OCI-LY3 (cell line): ENCODE measurements at regions not wholly inside any gene's neighbourhood (a gene's known extent, or its start where the extent isn't known, plus 50 kb on each side); places are given as distances from the start of the nearest gene placed in this dataset.

Experiments used
- H2AFZ ChIP-seq: fragments of 200-600, 300-600 bp; shearing (Covaris generic); 2 replicates; pipeline ENCODE4 v1.6.0; 2014; ENCODE audit warnings: antibody characterized with exemption, low read depth, low read length
- H3K27ac ChIP-seq: fragments of 200-600, 300-600 bp; sonication (generic); 2 replicates; pipeline ENCODE4 v1.5.1; 2014; ENCODE audit warnings: mild to moderate bottlenecking, low read length, moderate library complexity, mixed read lengths
- H3K27me3 ChIP-seq: fragments of 200-600, 300-600 bp; sonication (generic); 2 replicates; pipeline ENCODE4 v1.6.1; 2014; ENCODE audit warnings: low read depth, low read length, mixed read lengths
- H3K36me3 ChIP-seq: fragments of 200-600, 300-600 bp; sonication (generic); replicated peaks from 2 replicates; pipeline ENCODE3; 2014; ENCODE audit warnings: low read depth, low read length, mixed read lengths
- H3K4me1 ChIP-seq: fragments of 300-600, 200-600 bp; sonication (generic); 2 replicates; pipeline ENCODE4 v1.6.1; 2014; ENCODE audit warnings: low read length, mixed read lengths
- H3K4me2 ChIP-seq: fragments of 200-600, 300-600 bp; sonication (generic); 2 replicates; pipeline ENCODE4 v1.6.1; 2014; ENCODE audit warnings: low read length, mixed read lengths
- H3K4me3 ChIP-seq: fragments of 300-600, 200-600 bp; sonication (generic); 2 replicates; pipeline ENCODE4 v1.5.1; 2014; ENCODE audit warnings: antibody characterized with exemption, mild to moderate bottlenecking, low read length, moderate library complexity
- H3K79me2 ChIP-seq: fragments of 300-600, 200-600 bp; shearing (Covaris generic); 2 replicates; pipeline ENCODE4 v1.6.1; 2014; ENCODE audit warnings: mild to moderate bottlenecking, low read length, mixed read lengths
- H3K9ac ChIP-seq: fragments of 300-600, 200-600 bp; shearing (Covaris generic); 2 replicates; pipeline ENCODE4 v1.6.0; 2014; ENCODE audit warnings: mild to moderate bottlenecking, low read length, moderate library complexity
- H3K9me3 ChIP-seq: fragments of 200-600, 300-600 bp; shearing (Covaris generic); 2 replicates; pipeline ENCODE4 v1.6.1; 2014; ENCODE audit warnings: low read length, mixed read lengths; ENCODE audit not compliant: insufficient read depth
- H4K20me1 ChIP-seq: fragments of 200-600, 300-600 bp; sonication (generic); 2 replicates; pipeline ENCODE4 v1.6.1; 2016; ENCODE audit warnings: low read length, mixed read lengths; ENCODE audit not compliant: insufficient read depth
- CTCF ChIP-seq: fragments of 200-600, 300-600 bp; sonication (generic); IDR thresholded peaks from 2 replicates; pipeline ENCODE4 v1.5.1; 2014; ENCODE audit warnings: antibody characterized with exemption, low read length, low read depth
- EZH2phosphoT487 ChIP-seq: fragments of 200-600 bp; shearing (Covaris generic); IDR thresholded peaks from 2 replicates; pipeline ENCODE4 v1.6.1; 2018; ENCODE audit warnings: antibody characterized with exemption, mixed run types, low read depth

- Histone ChIP-seq H3K4me2 (no peak overlapping the region), H3K27ac (no peak overlapping the region), H4K20me1 (no peaks in the 10 kb centered on the region), H3K27me3 (no peaks in the 10 kb centered on the region), H2AFZ (no peak overlapping the region), H3K9me3 (no peaks in the 10 kb centered on the region), H3K9ac (no peak overlapping the region), H3K4me1 (no peaks in the 10 kb centered on the region), H3K4me3 (no peak overlapping the region), H3K36me3 (no peaks in the 10 kb centered on the region), H3K79me2 (no peaks in the 10 kb centered on the region)
- no peak for TF ChIP-seq EZH2phosphoT487
- TF ChIP-seq CTCF, result no peak
Observed at GRCh38 chr5:98709681-98710080, 63.8 kb upstream of the RGMB start.

- no peaks in the 10 kb centered on the region for H4K20me1 ChIP-seq
- H2AFZ ChIP-seq, result no peak overlapping the region
- no peaks in the 10 kb centered on the region for H3K79me2 ChIP-seq
- H3K27me3 ChIP-seq, result no peaks in the 10 kb centered on the region
- H3K27ac ChIP-seq, result no peak overlapping the region
- no peak overlapping the region for H3K4me2 ChIP-seq
- H3K9ac ChIP-seq, result no peak overlapping the region
- H3K4me1 ChIP-seq, result no peaks in the 10 kb centered on the region
- no peak for TF ChIP-seq EZH2phosphoT487
- no peak for TF ChIP-seq CTCF
- no peak overlapping the region for H3K4me3 ChIP-seq
- H3K36me3 ChIP-seq, result no peaks in the 10 kb centered on the region
- no peaks in the 10 kb centered on the region for H3K9me3 ChIP-seq
Observed at GRCh38 chr5:98713027-98713426, 60.4 kb upstream of the RGMB start.

GRCh38 chr5:98713856-98714255 is 59.6 kb upstream of the RGMB start:
- no peak overlapping the region for H3K4me2 ChIP-seq
- no peaks in the 10 kb centered on the region for H3K9me3 ChIP-seq
- no peak overlapping the region for H3K9ac ChIP-seq
- no peaks in the 10 kb centered on the region for H4K20me1 ChIP-seq
- H3K36me3 ChIP-seq, result no peaks in the 10 kb centered on the region
- no peaks in the 10 kb centered on the region for H3K27me3 ChIP-seq
- no peak overlapping the region for H2AFZ ChIP-seq
- TF ChIP-seq EZH2phosphoT487 (no peak), CTCF (no peak)
- no peaks in the 10 kb centered on the region for H3K79me2 ChIP-seq
- H3K27ac ChIP-seq, result no peak overlapping the region
- no peaks in the 10 kb centered on the region for H3K4me1 ChIP-seq
- no peak overlapping the region for H3K4me3 ChIP-seq

GRCh38 chr5:98714710-98715288 is 58.7 kb upstream of the RGMB start:
- no peaks in the 10 kb centered on the region for H3K36me3 ChIP-seq
- no peak overlapping the region for H3K27ac ChIP-seq
- H3K27me3 ChIP-seq, result no peaks in the 10 kb centered on the region
- H2AFZ ChIP-seq, result no peak overlapping the region
- TF ChIP-seq CTCF, result no peak
- no peak for TF ChIP-seq EZH2phosphoT487
- H3K4me1 ChIP-seq, result no peaks in the 10 kb centered on the region
- no peak overlapping the region for H3K4me3 ChIP-seq
- no peaks in the 10 kb centered on the region for H3K9me3 ChIP-seq
- H3K4me2 ChIP-seq, result no peak overlapping the region
- no peaks in the 10 kb centered on the region for H3K79me2 ChIP-seq
- H4K20me1 ChIP-seq, result no peaks in the 10 kb centered on the region
- H3K9ac ChIP-seq, result no peak overlapping the region
